ENCODE measurements at regions not wholly inside any gene's neighbourhood (a gene's known extent, or its start where the extent isn't known, plus 50 kb on each side); places are given as distances from the start of the nearest gene placed in this dataset.

DNA sequence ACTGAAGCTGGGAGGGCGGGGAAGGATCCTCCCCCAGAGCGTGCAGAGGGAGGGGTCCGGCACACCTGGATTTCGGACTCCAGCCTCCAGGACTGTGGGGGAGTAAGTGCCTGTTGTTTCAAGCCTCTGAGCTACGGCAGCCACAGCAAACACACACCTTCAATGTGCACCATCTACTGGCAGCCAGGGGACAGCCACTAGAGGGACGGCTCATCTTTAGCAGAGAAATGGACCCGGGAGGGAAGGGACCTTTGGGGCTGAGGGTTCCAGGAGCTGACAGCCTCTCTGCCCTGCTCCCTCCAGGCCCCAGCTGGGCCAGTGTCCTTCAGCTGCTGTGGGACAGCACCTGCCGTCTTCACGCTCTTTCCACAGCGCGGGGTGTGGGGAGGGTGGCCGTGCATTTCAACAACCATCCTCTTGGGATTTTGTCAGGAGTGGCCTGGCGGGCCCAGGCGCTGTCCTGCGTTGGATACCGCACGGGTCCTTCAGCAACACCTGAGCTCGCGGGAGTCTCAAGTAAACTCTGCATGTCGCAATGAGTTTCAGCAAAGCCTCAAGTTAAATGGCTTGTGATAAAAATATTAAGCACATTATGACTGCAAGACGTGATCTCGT is 209.2 kb upstream of the C14orf180 start:
- Mint-ChIP-seq H3K27me3 (ENCODE audit: low read depth) (no peaks in the 10 kb centered on the region; the same call in 1 of the 2 replicates), H3K4me3 (no peak overlapping the region), H3K36me3 (no peaks in the 10 kb centered on the region), H3K9me3 (no peaks in the 10 kb centered on the region), H3K4me1 (peaks cover 4% of the 10 kb centered on the region; the same call in 1 of the 2 replicates), H3K27ac (no peak overlapping the region)
- TF ChIP-seq NFYB (CRISPR knock-in tag; conservative IDR thresholded peaks at IDR 0.05; ENCODE audit: low read depth) (no peak), ZNF219 (CRISPR knock-in tag; IDR thresholded peaks at IDR 0.05; ENCODE audit: borderline replicate concordance) (no peak), SMAD4 (CRISPR knock-in tag; IDR thresholded peaks at IDR 0.05) (no peak), NR3C1 (CRISPR knock-in tag; conservative IDR thresholded peaks at IDR 0.05; ENCODE audit: low read depth) (no peak), SMAD3 (CRISPR knock-in tag; IDR thresholded peaks at IDR 0.05; ENCODE audit: borderline replicate concordance) (no peak), ESRRA (CRISPR knock-in tag; IDR thresholded peaks at IDR 0.05; ENCODE audit: borderline replicate concordance) (no peak), ZNF263 (CRISPR knock-in tag; IDR thresholded peaks at IDR 0.05; ENCODE audit: low read depth) (no peak), TP53 (CRISPR knock-in tag; IDR thresholded peaks at IDR 0.05) (no peak), ATF1 (CRISPR knock-in tag; IDR thresholded peaks at IDR 0.05) (no peak)
- TF ChIP-seq, protein P1, sequence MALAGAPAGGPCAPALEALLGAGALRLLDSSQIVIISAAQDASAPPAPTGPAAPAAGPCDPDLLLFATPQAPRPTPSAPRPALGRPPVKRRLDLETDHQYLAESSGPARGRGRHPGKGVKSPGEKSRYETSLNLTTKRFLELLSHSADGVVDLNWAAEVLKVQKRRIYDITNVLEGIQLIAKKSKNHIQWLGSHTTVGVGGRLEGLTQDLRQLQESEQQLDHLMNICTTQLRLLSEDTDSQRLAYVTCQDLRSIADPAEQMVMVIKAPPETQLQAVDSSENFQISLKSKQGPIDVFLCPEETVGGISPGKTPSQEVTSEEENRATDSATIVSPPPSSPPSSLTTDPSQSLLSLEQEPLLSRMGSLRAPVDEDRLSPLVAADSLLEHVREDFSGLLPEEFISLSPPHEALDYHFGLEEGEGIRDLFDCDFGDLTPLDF (CRISPR knock-in tag; IDR thresholded peaks at IDR 0.05): no peak
- TF ChIP-seq, protein P2, sequence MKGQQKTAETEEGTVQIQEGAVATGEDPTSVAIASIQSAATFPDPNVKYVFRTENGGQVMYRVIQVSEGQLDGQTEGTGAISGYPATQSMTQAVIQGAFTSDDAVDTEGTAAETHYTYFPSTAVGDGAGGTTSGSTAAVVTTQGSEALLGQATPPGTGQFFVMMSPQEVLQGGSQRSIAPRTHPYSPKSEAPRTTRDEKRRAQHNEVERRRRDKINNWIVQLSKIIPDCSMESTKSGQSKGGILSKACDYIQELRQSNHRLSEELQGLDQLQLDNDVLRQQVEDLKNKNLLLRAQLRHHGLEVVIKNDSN (CRISPR knock-in tag; IDR thresholded peaks at IDR 0.05): no peak
- TF ChIP-seq, protein P3, sequence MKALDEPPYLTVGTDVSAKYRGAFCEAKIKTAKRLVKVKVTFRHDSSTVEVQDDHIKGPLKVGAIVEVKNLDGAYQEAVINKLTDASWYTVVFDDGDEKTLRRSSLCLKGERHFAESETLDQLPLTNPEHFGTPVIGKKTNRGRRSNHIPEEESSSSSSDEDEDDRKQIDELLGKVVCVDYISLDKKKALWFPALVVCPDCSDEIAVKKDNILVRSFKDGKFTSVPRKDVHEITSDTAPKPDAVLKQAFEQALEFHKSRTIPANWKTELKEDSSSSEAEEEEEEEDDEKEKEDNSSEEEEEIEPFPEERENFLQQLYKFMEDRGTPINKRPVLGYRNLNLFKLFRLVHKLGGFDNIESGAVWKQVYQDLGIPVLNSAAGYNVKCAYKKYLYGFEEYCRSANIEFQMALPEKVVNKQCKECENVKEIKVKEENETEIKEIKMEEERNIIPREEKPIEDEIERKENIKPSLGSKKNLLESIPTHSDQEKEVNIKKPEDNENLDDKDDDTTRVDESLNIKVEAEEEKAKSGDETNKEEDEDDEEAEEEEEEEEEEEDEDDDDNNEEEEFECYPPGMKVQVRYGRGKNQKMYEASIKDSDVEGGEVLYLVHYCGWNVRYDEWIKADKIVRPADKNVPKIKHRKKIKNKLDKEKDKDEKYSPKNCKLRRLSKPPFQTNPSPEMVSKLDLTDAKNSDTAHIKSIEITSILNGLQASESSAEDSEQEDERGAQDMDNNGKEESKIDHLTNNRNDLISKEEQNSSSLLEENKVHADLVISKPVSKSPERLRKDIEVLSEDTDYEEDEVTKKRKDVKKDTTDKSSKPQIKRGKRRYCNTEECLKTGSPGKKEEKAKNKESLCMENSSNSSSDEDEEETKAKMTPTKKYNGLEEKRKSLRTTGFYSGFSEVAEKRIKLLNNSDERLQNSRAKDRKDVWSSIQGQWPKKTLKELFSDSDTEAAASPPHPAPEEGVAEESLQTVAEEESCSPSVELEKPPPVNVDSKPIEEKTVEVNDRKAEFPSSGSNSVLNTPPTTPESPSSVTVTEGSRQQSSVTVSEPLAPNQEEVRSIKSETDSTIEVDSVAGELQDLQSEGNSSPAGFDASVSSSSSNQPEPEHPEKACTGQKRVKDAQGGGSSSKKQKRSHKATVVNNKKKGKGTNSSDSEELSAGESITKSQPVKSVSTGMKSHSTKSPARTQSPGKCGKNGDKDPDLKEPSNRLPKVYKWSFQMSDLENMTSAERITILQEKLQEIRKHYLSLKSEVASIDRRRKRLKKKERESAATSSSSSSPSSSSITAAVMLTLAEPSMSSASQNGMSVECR (CRISPR knock-in tag; IDR thresholded peaks at IDR 0.05; ENCODE audit: borderline replicate concordance): no peak
- DNase-seq (ENCODE audit: low spot score) (peak; percentile 66), ATAC-seq (peak; percentile 82)
- POLR2A ChIA-PET: no interaction called here
- CTCF ChIA-PET: interaction anchor here (0.6 to 1.9 kb wide), 22 partner anchors 11 to 233 kb away, joined by 3 to 19 read pairs (median 4); no protein-coding TSS in a partner anchor

DNA sequence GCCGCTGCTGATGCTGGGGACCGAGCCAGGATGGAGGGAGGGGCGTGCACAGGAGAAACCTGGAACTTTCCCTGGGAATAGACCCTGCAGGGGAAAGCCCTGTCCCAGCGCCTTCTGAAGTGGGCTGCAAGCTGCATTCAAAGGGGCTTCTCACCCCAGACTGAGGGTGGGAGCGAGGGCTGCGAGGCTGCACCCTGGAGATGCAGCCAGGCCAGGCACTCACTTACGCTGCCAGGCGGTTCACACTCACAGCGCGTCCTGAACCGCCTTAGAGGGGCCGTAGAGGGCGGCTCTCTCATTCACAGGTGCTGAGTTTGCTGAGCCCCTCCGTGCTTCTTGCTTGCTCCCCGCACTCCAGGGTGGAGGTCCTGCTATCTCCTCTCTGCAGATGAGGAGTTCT is 208.5 kb upstream of the C14orf180 start:
- DNase-seq (ENCODE audit: low spot score): no peak
- Mint-ChIP-seq H3K4me3 (no peak overlapping the region), H3K27me3 (ENCODE audit: low read depth) (no peaks in the 10 kb centered on the region; the same call in 1 of the 2 replicates), H3K27ac (no peak overlapping the region), H3K36me3 (no peaks in the 10 kb centered on the region), H3K4me1 (peaks cover 4% of the 10 kb centered on the region; the same call in 1 of the 2 replicates), H3K9me3 (no peaks in the 10 kb centered on the region)
- POLR2A ChIA-PET: no interaction called here
- no peak for ATAC-seq
- CTCF ChIA-PET: interaction anchor here (0.8 to 1.9 kb wide), 8 partner anchors 12 to 233 kb away, joined by 3 to 19 read pairs (median 6); no protein-coding TSS in a partner anchor
- TF ChIP-seq, protein P4, sequence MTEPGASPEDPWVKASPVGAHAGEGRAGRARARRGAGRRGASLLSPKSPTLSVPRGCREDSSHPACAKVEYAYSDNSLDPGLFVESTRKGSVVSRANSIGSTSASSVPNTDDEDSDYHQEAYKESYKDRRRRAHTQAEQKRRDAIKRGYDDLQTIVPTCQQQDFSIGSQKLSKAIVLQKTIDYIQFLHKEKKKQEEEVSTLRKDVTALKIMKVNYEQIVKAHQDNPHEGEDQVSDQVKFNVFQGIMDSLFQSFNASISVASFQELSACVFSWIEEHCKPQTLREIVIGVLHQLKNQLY (CRISPR knock-in tag; IDR thresholded peaks at IDR 0.05): no peak
- TF ChIP-seq ZNF219 (CRISPR knock-in tag; IDR thresholded peaks at IDR 0.05; ENCODE audit: borderline replicate concordance): no peak
- TF ChIP-seq ZNF263 (CRISPR knock-in tag; IDR thresholded peaks at IDR 0.05; ENCODE audit: low read depth): no peak
- TF ChIP-seq SOX15 (CRISPR knock-in tag; IDR thresholded peaks at IDR 0.05): no peak
- TF ChIP-seq, protein P5, sequence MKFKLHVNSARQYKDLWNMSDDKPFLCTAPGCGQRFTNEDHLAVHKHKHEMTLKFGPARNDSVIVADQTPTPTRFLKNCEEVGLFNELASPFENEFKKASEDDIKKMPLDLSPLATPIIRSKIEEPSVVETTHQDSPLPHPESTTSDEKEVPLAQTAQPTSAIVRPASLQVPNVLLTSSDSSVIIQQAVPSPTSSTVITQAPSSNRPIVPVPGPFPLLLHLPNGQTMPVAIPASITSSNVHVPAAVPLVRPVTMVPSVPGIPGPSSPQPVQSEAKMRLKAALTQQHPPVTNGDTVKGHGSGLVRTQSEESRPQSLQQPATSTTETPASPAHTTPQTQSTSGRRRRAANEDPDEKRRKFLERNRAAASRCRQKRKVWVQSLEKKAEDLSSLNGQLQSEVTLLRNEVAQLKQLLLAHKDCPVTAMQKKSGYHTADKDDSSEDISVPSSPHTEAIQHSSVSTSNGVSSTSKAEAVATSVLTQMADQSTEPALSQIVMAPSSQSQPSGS (CRISPR knock-in tag; IDR thresholded peaks at IDR 0.05; ENCODE audit: borderline replicate concordance, low read depth): no peak
- no peak for TF ChIP-seq GRHL2 (CRISPR knock-in tag; IDR thresholded peaks at IDR 0.05; ENCODE audit: insufficient replicate concordance, severe bottlenecking)
- TF ChIP-seq, protein P1 (CRISPR knock-in tag; IDR thresholded peaks at IDR 0.05): no peak
- TF ChIP-seq KAT7 (CRISPR knock-in tag; IDR thresholded peaks at IDR 0.05; ENCODE audit: borderline replicate concordance): no peak
- TF ChIP-seq SMAD3 (CRISPR knock-in tag; IDR thresholded peaks at IDR 0.05; ENCODE audit: borderline replicate concordance): no peak
- no peak for TF ChIP-seq NFYB (CRISPR knock-in tag; conservative IDR thresholded peaks at IDR 0.05; ENCODE audit: low read depth)
- TF ChIP-seq, protein P6, sequence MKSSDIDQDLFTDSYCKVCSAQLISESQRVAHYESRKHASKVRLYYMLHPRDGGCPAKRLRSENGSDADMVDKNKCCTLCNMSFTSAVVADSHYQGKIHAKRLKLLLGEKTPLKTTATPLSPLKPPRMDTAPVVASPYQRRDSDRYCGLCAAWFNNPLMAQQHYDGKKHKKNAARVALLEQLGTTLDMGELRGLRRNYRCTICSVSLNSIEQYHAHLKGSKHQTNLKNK (CRISPR knock-in tag; IDR thresholded peaks at IDR 0.05): no peak
- no peak for TF ChIP-seq IRF2 (CRISPR knock-in tag; IDR thresholded peaks at IDR 0.05; ENCODE audit: borderline replicate concordance, low read depth)
- TF ChIP-seq NR2C2 (CRISPR knock-in tag; IDR thresholded peaks at IDR 0.05): no peak
- no peak for TF ChIP-seq JUN (CRISPR knock-in tag; IDR thresholded peaks at IDR 0.05)

Data from WTC11 (cell line).